ENCODE measurements at regions not wholly inside any gene's neighbourhood (a gene's known extent, or its start where the extent isn't known, plus 50 kb on each side); places are given as distances from the start of the nearest gene placed in this dataset.

DNA sequence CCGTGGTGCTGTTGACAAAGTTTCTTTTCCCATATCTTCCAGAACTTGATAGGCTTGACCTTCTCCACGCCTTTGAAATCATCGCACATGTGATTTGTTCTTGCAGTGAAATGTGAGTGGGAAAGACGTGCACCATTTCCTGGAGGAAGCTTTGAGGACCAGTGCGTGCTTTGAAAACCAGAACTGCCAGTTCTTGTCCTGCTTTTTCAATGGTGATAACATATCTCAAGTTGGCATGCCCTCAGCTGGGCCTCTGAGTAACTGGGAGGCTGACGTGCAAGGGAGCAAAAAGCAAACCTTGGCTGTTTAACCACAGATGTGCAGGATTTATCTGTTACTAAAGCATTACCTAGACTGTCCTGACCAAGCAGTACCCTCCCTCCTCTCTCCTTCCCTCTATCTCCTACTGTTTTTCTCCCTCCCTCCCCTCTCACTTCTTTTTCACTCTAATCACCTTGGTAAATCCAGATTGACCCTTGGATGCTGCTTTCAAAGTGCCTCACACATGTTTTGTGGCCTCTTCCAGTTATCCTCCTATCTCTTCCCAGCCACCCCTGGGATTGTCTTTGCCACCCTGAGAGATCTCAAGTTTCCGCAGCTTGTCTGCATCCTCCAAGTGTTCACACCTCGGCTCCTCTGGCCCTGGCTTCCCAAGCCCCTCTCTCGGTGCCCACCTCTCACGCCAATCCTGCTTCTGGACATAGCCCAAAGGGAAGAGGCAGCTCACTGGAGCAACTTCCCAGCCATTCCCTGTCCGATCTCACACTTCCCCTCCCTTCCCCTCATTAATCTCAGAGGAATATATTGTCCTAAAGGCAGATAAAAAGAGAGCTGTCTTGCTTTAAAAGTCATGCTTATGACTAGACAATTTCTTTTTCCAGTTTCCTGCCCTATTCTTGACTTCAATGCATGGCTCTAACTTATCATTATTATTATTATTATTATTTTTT, 198.3 kb downstream of the ERCC6L2 start (continued):
- TF ChIP-seq, protein P1, sequence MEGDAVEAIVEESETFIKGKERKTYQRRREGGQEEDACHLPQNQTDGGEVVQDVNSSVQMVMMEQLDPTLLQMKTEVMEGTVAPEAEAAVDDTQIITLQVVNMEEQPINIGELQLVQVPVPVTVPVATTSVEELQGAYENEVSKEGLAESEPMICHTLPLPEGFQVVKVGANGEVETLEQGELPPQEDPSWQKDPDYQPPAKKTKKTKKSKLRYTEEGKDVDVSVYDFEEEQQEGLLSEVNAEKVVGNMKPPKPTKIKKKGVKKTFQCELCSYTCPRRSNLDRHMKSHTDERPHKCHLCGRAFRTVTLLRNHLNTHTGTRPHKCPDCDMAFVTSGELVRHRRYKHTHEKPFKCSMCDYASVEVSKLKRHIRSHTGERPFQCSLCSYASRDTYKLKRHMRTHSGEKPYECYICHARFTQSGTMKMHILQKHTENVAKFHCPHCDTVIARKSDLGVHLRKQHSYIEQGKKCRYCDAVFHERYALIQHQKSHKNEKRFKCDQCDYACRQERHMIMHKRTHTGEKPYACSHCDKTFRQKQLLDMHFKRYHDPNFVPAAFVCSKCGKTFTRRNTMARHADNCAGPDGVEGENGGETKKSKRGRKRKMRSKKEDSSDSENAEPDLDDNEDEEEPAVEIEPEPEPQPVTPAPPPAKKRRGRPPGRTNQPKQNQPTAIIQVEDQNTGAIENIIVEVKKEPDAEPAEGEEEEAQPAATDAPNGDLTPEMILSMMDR (IDR thresholded peaks at IDR 0.05; ENCODE audit: control extremely low read depth in 1 of 3, insufficient read depth in 1 of 3, low read depth in 1 of 3, low read length in 3 of 3): no peak
- TF ChIP-seq POU5F1 (IDR thresholded peaks at IDR 0.05; ENCODE audit: low read depth, low read length): no peak
- no peak for TF ChIP-seq TAF1 (IDR thresholded peaks at IDR 0.05; ENCODE audit: low read depth, low read length)
